ENCODE measurements at regions not wholly inside any gene's neighbourhood (a gene's known extent, or its start where the extent isn't known, plus 50 kb on each side); places are given as distances from the start of the nearest gene placed in this dataset.

DNA sequence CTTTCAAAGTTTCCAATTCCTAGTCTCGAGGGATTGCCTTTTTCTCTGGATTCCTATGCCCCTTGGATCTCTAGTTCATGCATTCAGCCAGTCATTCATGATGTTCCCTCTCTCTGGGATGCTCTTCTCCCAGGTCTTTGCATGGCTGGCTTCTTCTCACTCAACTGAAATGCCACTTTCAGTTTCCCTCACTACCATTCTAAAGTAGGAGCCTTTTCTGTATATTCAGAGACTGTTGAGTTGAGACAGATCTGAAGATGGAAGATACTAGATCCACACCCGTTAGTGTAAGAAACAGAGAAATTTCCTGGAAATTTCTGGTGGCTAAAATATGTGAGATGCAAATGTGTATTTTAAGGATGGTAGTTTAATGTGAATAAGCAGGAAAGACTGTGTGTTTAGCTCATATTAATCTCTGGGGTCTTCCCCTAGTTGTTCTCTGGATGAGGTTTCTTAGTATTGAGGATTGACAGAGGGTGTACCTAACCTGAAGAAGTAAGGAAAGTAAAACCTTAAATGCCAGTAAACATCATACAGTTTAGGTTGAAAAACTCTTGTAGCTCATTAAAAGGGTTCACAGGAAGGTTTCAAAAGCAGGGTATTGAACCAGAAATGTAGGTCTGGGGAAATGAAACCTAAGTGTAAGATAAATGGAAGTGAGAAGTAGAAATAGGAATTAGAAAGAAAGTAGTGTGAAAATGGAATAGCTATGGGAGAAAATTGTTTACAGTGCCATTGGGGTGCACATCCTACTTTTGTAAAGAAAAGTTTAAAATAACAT, 331.3 kb downstream of the NDFIP2 start:
- no peak for DNase-seq (ENCODE audit: low spot score)

DNA sequence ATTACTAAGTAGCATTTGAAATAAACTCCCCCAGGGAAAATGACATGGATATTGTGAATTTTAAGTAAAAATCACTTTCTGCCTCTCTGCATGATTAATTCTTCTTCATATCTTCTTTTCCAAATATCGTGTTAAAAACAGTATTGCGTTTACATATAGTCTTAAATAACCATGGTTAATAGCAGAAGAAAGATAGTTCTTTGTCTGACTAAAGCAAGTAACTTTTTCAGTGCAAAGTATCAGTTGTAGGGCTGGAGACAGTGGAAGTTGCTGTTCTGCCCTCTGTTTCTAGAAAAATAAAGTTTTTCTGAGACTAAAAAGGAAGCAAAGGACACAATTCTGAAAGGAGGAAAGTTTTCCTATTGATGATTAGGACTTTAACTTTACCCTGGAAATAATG, 330.2 kb downstream of the NDFIP2 start:
- DNase-seq (ENCODE audit: low spot score), result peak; percentile 8

DNA sequence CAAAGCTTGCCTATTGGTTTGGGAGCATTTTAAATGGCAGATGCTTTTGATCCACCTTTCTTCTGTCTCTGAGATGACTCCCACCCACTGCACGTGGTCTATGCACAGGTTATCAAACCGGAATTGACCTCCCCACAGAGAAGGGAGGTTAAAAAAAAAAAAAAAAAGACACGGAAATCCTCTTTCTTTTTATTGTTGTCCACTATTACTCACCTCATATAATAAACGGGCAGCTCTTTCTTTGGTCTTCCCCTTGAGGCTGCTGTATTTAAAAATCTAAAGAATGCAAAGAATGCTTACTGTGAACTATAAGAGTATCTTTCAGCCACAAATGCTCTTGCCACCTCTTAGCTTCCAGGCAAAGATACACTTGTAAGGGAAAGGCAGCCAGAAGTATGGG, 329.7 kb downstream of the NDFIP2 start:
- DNase-seq (ENCODE audit: low spot score), result peak; percentile 72

GRCh38 chr13:79810018-79810417, 329.1 kb downstream of the NDFIP2 start:
- DNase-seq (ENCODE audit: low spot score), result no peak

DNA sequence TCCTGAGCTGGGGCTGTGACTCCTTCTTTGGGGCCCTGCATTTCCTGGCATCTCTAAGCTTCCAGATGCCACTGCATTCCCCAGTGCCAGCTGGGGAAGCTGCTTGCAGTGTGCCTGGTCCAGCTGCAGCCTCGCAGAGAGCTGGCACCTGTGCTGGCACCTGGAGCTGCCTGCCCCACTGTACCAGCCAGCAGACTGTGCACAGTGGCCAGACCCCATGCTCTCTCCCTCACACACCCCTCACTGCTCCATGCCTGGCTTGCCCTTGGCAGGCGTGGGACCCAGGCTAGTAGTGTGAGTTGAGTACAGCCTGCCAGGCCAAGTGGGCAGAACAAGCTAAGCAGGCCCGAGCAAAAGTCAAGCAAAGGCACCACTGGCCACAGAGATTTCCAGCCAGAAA, 327.5 kb downstream of the NDFIP2 start:
- no peak for DNase-seq (ENCODE audit: low spot score)

- DNase-seq (ENCODE audit: low spot score), result no peak
Observed at GRCh38 chr13:79807554-79807953, 326.6 kb downstream of the NDFIP2 start.

DNA sequence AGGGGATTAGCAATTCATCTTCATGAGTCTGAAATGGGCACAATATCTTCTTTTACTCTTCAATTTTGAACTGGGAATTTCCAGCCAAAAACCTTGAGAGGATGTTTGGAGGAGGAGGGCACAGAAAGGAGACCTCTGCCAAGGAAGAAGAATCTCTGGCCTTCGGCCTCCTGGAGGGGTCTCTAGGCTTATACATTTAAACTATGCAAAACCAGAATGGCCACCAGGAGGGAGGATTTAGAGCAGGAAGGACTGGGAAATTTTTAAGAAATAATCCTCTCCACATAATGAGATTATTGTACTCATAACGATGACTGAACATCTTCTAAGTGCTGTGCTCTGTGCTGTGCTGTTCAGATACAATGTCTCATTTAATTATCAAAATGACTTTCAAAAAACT, 325.9 kb downstream of the NDFIP2 start:
- no peak for DNase-seq (ENCODE audit: low spot score)

- no peak for DNase-seq (ENCODE audit: low spot score)
Observed at GRCh38 chr13:79805317-79805716, 324.4 kb downstream of the NDFIP2 start.

DNA sequence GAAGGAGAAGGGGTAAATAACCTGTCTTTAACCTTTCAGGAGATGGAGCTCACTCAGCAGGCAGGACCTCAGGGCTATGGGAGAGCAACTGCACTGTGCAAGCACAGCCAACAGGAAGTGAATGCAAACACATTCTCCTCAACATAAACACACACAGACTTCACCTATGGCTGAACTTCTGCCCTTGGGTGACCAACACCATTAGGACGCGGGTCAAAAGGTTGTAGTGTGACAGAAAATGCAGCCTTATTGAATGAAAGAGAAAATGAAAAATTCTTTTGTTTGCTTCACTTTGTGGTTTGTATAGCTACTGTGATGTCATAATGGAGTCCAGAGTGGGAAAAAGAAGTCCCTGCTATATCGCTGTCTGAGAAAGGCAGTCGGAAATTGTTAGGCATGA, 323.0 kb downstream of the NDFIP2 start:
- DNase-seq (ENCODE audit: low spot score), result no peak

- DNase-seq (ENCODE audit: low spot score), result no peak
Observed at GRCh38 chr13:79803296-79803695, 322.3 kb downstream of the NDFIP2 start.

DNA sequence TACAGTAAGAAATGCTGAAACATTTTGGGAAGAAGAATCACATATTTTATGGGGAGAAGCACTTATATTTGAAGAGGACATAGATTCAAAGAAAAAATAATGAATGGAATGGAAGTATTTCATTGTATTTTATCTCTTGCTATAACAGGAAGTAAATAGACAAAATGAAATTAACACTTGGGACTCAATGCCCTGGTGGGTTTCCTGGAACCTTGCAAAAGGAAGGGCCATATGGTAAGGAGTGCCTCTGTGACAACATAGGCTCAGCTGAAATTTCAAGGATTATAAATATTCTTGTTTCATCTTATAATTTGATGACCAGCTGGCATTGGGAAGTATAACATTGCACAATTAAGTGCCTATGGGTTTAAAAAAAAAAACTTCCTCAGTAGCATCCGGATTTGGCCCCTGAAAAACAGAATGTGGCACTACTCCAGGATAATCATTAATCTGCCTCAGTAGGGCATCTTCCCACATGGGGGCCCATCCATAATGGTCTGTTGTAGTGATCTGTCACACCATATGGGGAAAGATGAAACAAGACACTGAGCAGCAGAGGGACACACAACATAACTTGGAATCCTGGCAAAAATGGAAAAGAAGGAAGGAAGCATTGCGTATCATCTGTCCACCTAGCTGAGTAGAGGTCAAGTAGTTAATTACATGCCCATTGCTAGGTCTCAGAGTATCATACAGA, 321.6 kb downstream of the NDFIP2 start:
- no peak for DNase-seq (ENCODE audit: low spot score)

DNA sequence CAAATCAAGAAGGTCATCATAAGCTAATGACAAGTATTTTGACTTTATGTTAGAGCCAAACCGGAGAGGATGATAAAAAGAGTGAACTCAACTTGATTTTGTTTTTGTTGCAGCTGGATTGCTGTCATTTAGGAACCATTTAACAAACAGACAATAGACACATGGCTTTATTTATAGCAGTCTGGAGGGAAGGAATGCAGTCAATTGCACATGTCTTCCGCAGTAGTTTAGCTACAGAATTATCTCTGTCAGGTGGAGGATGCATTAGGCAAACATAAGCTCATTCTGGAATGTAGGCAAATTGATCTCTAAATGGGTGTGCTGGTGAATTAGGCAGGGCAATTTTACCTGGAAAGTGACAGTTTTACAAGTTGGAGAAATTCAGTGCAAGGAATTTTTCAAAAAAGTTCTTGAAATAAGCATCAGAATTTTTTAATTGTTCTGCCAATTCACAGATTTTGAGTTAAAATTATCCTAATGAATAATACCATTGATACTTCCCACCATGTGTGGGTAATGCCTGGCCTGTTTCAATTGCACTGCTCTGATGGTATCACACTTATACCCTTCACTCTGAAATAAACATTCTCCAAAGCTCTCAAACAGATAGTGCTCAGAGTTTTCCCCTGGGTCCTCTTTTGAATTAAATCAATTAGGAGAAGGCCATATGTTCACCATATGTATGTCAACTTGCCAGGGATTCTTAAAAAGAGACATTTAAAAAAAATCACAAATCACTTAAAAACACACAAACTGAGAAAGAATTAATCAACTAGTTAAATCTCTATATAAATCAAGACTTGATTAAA, 318.3 kb downstream of the NDFIP2 start:
- DNase-seq (ENCODE audit: low spot score), result no peak

DNA sequence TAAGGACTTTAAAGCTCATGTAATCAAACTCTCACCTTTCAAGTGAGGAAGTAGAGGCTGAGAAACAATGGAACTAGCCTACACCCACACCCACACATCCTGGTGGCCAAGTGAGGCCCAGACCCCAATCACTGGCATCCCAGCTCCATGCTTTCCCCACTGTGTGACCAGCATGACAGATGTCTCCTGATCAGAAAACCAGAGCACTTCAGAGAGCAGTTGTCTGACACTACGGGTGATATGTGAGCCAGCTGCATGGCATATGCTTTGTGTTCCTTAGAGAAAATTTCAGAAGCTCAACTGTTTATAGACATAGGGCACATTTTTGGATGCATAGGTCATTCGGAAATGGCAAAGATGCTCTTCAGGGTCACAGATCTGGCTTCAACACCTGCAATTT, 315.2 kb downstream of the NDFIP2 start:
- DNase-seq (ENCODE audit: low spot score), result no peak

- no peak for DNase-seq (ENCODE audit: low spot score)
Observed at GRCh38 chr13:79794931-79795330, 314.0 kb downstream of the NDFIP2 start.

DNA sequence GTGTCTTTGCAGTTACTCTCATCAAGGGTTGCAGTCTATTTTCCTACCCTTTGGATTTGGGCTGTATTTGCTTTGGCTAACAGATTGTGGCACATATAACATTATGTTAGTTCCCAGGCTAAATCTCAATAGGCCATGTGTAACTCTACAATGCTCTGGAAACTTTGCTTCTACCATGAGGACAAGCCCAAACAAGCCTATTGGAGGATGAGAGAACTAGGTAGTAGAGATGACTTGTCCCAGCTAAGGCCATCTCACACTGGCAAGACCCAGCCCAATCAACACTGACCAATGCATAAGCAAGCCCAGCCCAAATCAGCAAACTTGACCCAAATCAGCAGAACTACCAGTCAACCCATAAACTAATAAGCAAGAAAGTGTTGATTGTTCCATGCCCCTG, 311.8 kb downstream of the NDFIP2 start:
- DNase-seq (ENCODE audit: low spot score), result no peak

GRCh38 chr13:79791471-79792042, 310.6 kb downstream of the NDFIP2 start:
- no peak for DNase-seq (ENCODE audit: low spot score)

GRCh38 chr13:79786176-79786575, 305.2 kb downstream of the NDFIP2 start:
- no peak for DNase-seq (ENCODE audit: low spot score)

GRCh38 chr13:79782541-79783205, 301.7 kb downstream of the NDFIP2 start:
- DNase-seq (ENCODE audit: low spot score), result peak; percentile 30

DNA sequence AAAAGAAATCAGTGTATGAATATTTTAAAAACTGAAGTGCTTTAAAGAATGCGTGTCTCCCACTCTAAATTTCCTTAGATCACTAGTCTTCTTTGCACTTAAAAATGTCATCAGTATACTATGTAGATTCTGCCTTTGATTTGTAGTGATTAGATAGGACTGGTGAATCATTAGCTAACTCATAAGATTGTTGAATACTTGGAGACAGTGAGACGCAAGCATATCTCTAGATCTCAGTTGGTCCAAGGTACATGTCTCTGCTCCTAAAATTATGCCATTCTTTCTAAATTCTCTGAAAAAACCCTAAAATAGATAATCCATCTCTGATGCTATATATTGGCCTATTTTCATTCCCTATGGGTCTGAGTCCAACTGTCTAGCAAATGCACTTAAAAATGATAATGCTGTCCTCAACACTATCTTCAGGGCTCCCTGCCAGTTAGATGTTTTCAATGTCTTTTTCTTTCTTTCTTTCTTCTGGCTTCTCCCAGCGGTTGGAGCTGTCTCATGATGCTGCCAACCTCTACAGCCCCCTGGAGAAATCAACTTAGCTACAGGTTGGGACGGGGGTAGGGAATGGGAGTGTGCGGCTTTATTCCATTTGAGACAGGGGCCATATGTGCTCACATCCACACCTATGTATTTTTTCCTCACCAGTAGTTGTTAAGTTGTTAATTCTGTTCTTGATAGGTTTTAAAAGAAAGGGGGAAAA, 301.0 kb downstream of the NDFIP2 start:
- no peak for DNase-seq (ENCODE audit: low spot score)

GRCh38 chr13:79780240-79780639, 299.3 kb downstream of the NDFIP2 start:
- no peak for DNase-seq (ENCODE audit: low spot score)

DNA sequence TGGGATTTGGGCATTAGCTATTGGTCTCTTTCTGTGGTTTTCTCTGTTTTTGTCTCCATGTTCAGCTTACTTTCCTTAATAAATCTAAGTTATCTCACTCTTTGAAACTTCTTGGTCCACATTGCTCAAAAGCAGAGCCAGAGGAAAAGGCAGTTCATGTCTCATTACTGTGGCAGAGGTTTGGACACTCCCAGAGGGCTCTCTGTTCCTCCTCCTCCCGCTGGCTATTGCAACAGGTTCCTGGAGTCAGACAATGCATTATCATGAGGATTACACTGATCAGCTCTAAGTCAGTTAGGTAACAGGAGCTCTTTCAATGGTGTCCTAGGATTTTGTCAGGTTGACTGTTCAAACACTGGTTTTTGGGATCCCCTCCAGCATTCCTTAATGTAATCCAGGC, 298.8 kb downstream of the NDFIP2 start:
- no peak for DNase-seq (ENCODE audit: low spot score)
